GM23248 (cell line): ENCODE measurements at regions not wholly inside any gene's neighbourhood (a gene's known extent, or its start where the extent isn't known, plus 50 kb on each side); places are given as distances from the start of the nearest gene placed in this dataset.

Experiments
- DNase-seq: peaks from one replicate; pipeline ENCODE4 v3.0.0-alpha.2; 2015
- H2AFZ ChIP-seq: fragments of 200-600 bp; sonication (generic); 2 replicates; pipeline ENCODE4 v1.6.1; 2016; ENCODE audit warnings: antibody characterized with exemption
- H3F3A ChIP-seq: fragments of 200-600 bp; sonication (generic); 2 replicates; pipeline ENCODE4 v1.6.1; 2016; ENCODE audit warnings: mild to moderate bottlenecking, antibody characterized with exemption, mixed run types; ENCODE audit not compliant: insufficient read depth
- H3K27ac ChIP-seq: fragments of 200-600 bp; sonication (generic); 2 replicates; pipeline ENCODE4 v1.5.1; 2016; ENCODE audit warnings: mild to moderate bottlenecking
- H3K27me3 ChIP-seq: fragments of 200-600 bp; sonication (generic); replicated peaks from 2 replicates; pipeline ENCODE4 v1.6.1; 2016; ENCODE audit warnings: mild to moderate bottlenecking; ENCODE audit not compliant: insufficient read depth
- H3K36me3 ChIP-seq: fragments of 200-600 bp; sonication (generic); 2 replicates; pipeline ENCODE4 v1.6.1; 2016; ENCODE audit warnings: low read depth, mild to moderate bottlenecking
- H3K4me1 ChIP-seq: fragments of 200-600 bp; sonication (generic); 2 replicates; pipeline ENCODE4 v1.6.1; 2016; ENCODE audit warnings: mild to moderate bottlenecking; ENCODE audit not compliant: insufficient read depth
- H3K4me2 ChIP-seq: fragments of 200-600 bp; sonication (generic); one replicate; pipeline ENCODE4 v1.6.1; 2016; ENCODE audit warnings: mild to moderate bottlenecking; ENCODE audit not compliant: unreplicated experiment
- H3K4me3 ChIP-seq: fragments of 200-600 bp; sonication (generic); 2 replicates; pipeline ENCODE4 v1.5.1; 2016; ENCODE audit warnings: mild to moderate bottlenecking
- H3K79me2 ChIP-seq: fragments of 200-600 bp; sonication (generic); 2 replicates; pipeline ENCODE4 v1.6.1; 2016; ENCODE audit warnings: mild to moderate bottlenecking; ENCODE audit not compliant: insufficient read depth
- H3K9ac ChIP-seq: fragments of 200-600 bp; sonication (generic); 2 replicates; pipeline ENCODE4 v1.6.1; 2016; ENCODE audit warnings: mild to moderate bottlenecking
- H3K9me2 ChIP-seq: fragments of 200-600 bp; sonication (generic); 2 replicates; pipeline ENCODE4 v1.6.1; 2016; ENCODE audit warnings: mixed run types, mild to moderate bottlenecking, moderate library complexity; ENCODE audit not compliant: insufficient read depth
- H3K9me3 ChIP-seq: fragments of 200-600 bp; sonication (generic); one replicate; pipeline ENCODE4 v1.6.1; 2017; ENCODE audit warnings: low read depth
- H4K20me1 ChIP-seq: fragments of 200-600 bp; sonication (generic); 2 replicates; pipeline ENCODE4 v1.6.0; 2016; ENCODE audit not compliant: insufficient read depth
- EZH2 ChIP-seq: fragments of 200-600 bp; sonication (generic); IDR thresholded peaks from 2 replicates; pipeline ENCODE4 v1.6.1; 2018; ENCODE audit warnings: antibody characterized with exemption, mild to moderate bottlenecking; ENCODE audit not compliant: insufficient read depth, poor library complexity, severe bottlenecking
- EZH2phosphoT487 ChIP-seq: fragments of 200-600 bp; sonication (generic); IDR thresholded peaks from 2 replicates; pipeline ENCODE4 v1.6.1; 2018; ENCODE audit warnings: antibody characterized with exemption, moderate library complexity, mild to moderate bottlenecking, low read depth; ENCODE audit not compliant: insufficient read depth
- WGBS, 2 experiments: methylation state at CpG; one replicate each; pipeline ENCODE4 v1.1.6; 2015 to 2017; ENCODE audit warnings: low lambda C conversion rate in 2 of 2, low coverage in 1 of 2; ENCODE audit errors: missing lambda C conversion rate in 2 of 2; 5-methylcytosine and 5-hydroxymethylcytosine counted together
- in situ Hi-C: fragments of 300-500 bp; cut with MboI; formaldehyde crosslinking; loops from 2 replicates; pipeline ENCODE4 v1.15.0; 2020

GRCh38 chr12:90298289-90298948 lies 589.8 kb upstream of the ATP2B1 start:
- H3K9me2 ChIP-seq: no peaks in the 10 kb centered on the region
- H3K27me3 ChIP-seq: no peaks in the 10 kb centered on the region
- H3K36me3 ChIP-seq: no peaks in the 10 kb centered on the region
- H3K4me1 ChIP-seq: no peaks in the 10 kb centered on the region
- no peak overlapping the region for H3K4me2 ChIP-seq
- H3K79me2 ChIP-seq: no peaks in the 10 kb centered on the region
- no peaks in the 10 kb centered on the region for H3K9me3 ChIP-seq
- H3K27ac ChIP-seq: no peak overlapping the region
- WGBS, 2 experiments: 74 to 82% methylated on average over 2 of the region's 2 CpGs
- no peak overlapping the region for H3K9ac ChIP-seq
- H3K4me3 ChIP-seq: no peak overlapping the region
- DNase-seq: no peak
- H3F3A ChIP-seq: no peaks in the 10 kb centered on the region
- H4K20me1 ChIP-seq: no peaks in the 10 kb centered on the region
- in situ Hi-C loops: no loop called here
- H2AFZ ChIP-seq: no peak overlapping the region
- no peak for TF ChIP-seq EZH2
- no peak for TF ChIP-seq EZH2phosphoT487

DNA sequence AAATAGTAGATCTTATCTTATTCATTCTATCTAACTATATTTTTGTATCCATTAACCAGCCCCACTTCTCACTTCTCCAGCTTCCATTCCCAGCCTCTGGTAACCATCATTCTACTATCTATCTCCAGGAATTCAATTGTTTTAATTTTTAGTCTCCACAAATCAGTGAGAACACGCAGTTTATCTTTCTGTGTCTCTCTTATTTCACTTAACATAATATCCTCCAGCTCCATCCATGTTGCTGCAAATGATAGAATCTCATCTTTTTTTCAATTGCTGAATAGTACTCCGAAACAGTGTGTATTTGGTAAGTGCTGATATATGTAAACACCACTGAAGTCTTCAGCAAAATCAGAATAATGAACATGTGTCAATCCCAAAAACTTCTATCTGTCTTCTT lies 587.2 kb upstream of the ATP2B1 start:
- no peak overlapping the region for H3K27ac ChIP-seq
- H3K36me3 ChIP-seq: no peaks in the 10 kb centered on the region
- no peak overlapping the region for H3K4me3 ChIP-seq
- no peaks in the 10 kb centered on the region for H3F3A ChIP-seq
- H3K27me3 ChIP-seq: no peaks in the 10 kb centered on the region
- H2AFZ ChIP-seq: no peak overlapping the region
- H3K9ac ChIP-seq: no peak overlapping the region
- no peaks in the 10 kb centered on the region for H3K9me3 ChIP-seq
- 81 to 83% methylated on average over 2 of the region's 2 CpGs for WGBS, 2 experiments
- in situ Hi-C loops: no loop called here
- no peaks in the 10 kb centered on the region for H4K20me1 ChIP-seq
- no peak overlapping the region for H3K4me2 ChIP-seq
- H3K79me2 ChIP-seq: no peaks in the 10 kb centered on the region
- no peaks in the 10 kb centered on the region for H3K4me1 ChIP-seq
- TF ChIP-seq EZH2phosphoT487 (no peak), EZH2 (no peak)
- no peak for DNase-seq
- no peaks in the 10 kb centered on the region for H3K9me2 ChIP-seq

GRCh38 chr12:90292183-90292582 lies 583.5 kb upstream of the ATP2B1 start:
- Histone ChIP-seq H2AFZ (no peak overlapping the region), H3K27ac (no peak overlapping the region)
- 83% methylated on average over 4 of the region's 4 CpGs for WGBS, 2 experiments

DNA sequence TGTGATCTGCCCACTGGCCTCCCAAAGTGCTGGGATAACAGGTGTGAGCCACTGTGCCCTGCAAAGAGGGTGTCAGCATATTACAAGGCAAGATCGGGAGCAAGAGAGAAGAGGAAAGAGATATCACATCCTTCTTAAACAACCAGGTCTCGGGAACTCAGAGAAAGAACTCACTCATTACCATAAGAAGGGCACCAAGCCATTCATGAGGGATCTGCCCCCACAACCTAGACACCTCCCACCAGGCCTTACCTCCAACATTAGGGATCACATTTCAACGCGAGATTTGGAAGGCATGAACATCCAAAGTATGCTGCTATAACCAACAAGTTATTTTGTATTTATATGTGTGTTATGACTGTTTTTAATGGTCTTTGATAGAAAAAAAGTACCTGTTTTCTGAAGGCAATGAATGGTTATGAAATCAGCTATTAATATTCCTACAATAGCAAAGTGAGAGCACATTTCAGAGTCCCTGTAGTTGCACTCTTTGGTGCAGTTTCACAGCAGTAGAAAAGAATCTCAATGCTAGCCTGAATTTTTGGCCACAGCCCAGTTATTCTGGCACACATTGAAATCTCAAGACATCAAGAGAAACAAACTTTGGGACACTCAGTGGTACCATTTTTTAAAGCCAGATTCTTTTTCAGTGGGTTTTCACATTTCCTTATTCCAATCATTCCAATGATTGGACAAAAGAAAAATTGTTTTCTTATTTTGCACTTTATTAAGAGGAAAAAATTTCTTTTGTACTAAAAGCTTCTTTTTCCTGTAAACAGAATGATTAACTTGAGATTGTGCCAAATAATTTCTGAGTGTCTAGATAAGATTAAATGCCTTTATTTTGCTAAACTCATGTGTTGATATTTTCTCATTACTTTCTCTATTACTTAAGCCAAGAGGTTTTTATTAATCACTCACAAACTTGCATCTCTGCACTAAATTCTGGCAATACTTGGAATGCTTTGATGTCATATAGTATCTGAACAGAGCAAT lies 582.6 kb upstream of the ATP2B1 start:
- no peaks in the 10 kb centered on the region for H3K4me1 ChIP-seq
- H3K4me2 ChIP-seq: no peak overlapping the region
- no peaks in the 10 kb centered on the region for H3K79me2 ChIP-seq
- H2AFZ ChIP-seq: no peak overlapping the region
- in situ Hi-C loops: no loop called here
- no peak for TF ChIP-seq EZH2phosphoT487
- TF ChIP-seq EZH2: no peak
- H3K27me3 ChIP-seq: no peaks in the 10 kb centered on the region
- no peak overlapping the region for H3K4me3 ChIP-seq
- H3K27ac ChIP-seq: no peak overlapping the region
- no peak overlapping the region for H3K9ac ChIP-seq
- 0 out of 2 replicates have a peak, but pooled peaks cover 3% of the 10 kb centered on the region for H3F3A ChIP-seq
- no peaks in the 10 kb centered on the region for H3K36me3 ChIP-seq
- no peak for DNase-seq
- H3K9me3 ChIP-seq: no peaks in the 10 kb centered on the region
- H4K20me1 ChIP-seq: no peaks in the 10 kb centered on the region
- H3K9me2 ChIP-seq: no peaks in the 10 kb centered on the region
- 86 to 91% methylated on average over 4 of the region's 4 CpGs for WGBS, 2 experiments

More at GRCh38 chr12:90292183-90292582, 583.5 kb upstream of the ATP2B1 start:
- no peaks in the 10 kb centered on the region for H3K9me3 ChIP-seq
- no peak for DNase-seq
- H3K4me3 ChIP-seq: no peak overlapping the region
- TF ChIP-seq EZH2phosphoT487 (no peak), EZH2 (no peak)
- no peaks in the 10 kb centered on the region for H4K20me1 ChIP-seq
- no peaks in the 10 kb centered on the region for H3K27me3 ChIP-seq
- in situ Hi-C loops: no loop called here
- H3F3A ChIP-seq: 0 out of 2 replicates have a peak, but pooled peaks cover 3% of the 10 kb centered on the region
- no peaks in the 10 kb centered on the region for H3K4me1 ChIP-seq
- H3K36me3 ChIP-seq: no peaks in the 10 kb centered on the region
- no peak overlapping the region for H3K4me2 ChIP-seq
- no peaks in the 10 kb centered on the region for H3K79me2 ChIP-seq
- H3K9me2 ChIP-seq: no peaks in the 10 kb centered on the region
- H3K9ac ChIP-seq: no peak overlapping the region
